ENCODE measurements at regions not wholly inside any gene's neighbourhood (a gene's known extent, or its start where the extent isn't known, plus 50 kb on each side); places are given as distances from the start of the nearest gene placed in this dataset.

- peak; percentile 51 for ATAC-seq
- no peak overlapping the region for H3K4me3 ChIP-seq
- intact Hi-C loops (cut with DNase I) = no loop called here
- DNase-seq = no peak
- no peaks in the 10 kb centered on the region for H3K9me3 ChIP-seq
- no peaks in the 10 kb centered on the region for H3K27me3 ChIP-seq
- no peaks in the 10 kb centered on the region for H3K36me3 ChIP-seq
- no peaks in the 10 kb centered on the region for H3K4me1 ChIP-seq
- no peak overlapping the region for H3K27ac ChIP-seq
- TF ChIP-seq CTCF (IDR thresholded peaks at IDR 0.05) = no peak
Observed at GRCh38 chr5:101943784-101944183, 352.3 kb downstream of the SLCO4C1 start.

- H3K36me3 ChIP-seq = no peaks in the 10 kb centered on the region
- no peaks in the 10 kb centered on the region for H3K27me3 ChIP-seq
- intact Hi-C loops (cut with DNase I) = no loop called here
- H3K9me3 ChIP-seq = no peaks in the 10 kb centered on the region
- DNase-seq (no peak), ATAC-seq (peak; percentile 81)
- no peaks in the 10 kb centered on the region for H3K4me1 ChIP-seq
- TF ChIP-seq CTCF (IDR thresholded peaks at IDR 0.05) = peak; percentile 39
- no peak overlapping the region for H3K27ac ChIP-seq
- H3K4me3 ChIP-seq = no peak overlapping the region
Observed at GRCh38 chr5:101942321-101942882, 353.7 kb downstream of the SLCO4C1 start.

GRCh38 chr5:101937041-101937440 is 359.0 kb downstream of the SLCO4C1 start:
- no peak overlapping the region for H3K27ac ChIP-seq
- intact Hi-C loops (cut with DNase I) = no loop called here

GRCh38 chr5:101935086-101935485 is 361.0 kb downstream of the SLCO4C1 start:
- DNase-seq (no peak), ATAC-seq (no peak)
- Histone ChIP-seq H3K9me3 (no peaks in the 10 kb centered on the region), H3K27ac (no peak overlapping the region), H3K27me3 (no peaks in the 10 kb centered on the region), H3K4me3 (no peak overlapping the region), H3K36me3 (no peaks in the 10 kb centered on the region), H3K4me1 (no peaks in the 10 kb centered on the region)
- intact Hi-C loops (cut with DNase I) = no loop called here
- no peak for TF ChIP-seq CTCF (IDR thresholded peaks at IDR 0.05)

More at GRCh38 chr5:101937041-101937440, 359.0 kb downstream of the SLCO4C1 start:
- DNase-seq (no peak), ATAC-seq (no peak)
- Histone ChIP-seq H3K9me3 (no peaks in the 10 kb centered on the region), H3K27me3 (no peaks in the 10 kb centered on the region), H3K36me3 (no peaks in the 10 kb centered on the region), H3K4me3 (no peak overlapping the region), H3K4me1 (no peaks in the 10 kb centered on the region)
- no peak for TF ChIP-seq CTCF (IDR thresholded peaks at IDR 0.05)

GRCh38 chr5:101932599-101932998 is 363.5 kb downstream of the SLCO4C1 start:
- no peak for ATAC-seq
- Histone ChIP-seq H3K4me1 (no peaks in the 10 kb centered on the region), H3K9me3 (no peaks in the 10 kb centered on the region), H3K27ac (no peak overlapping the region), H3K4me3 (no peak overlapping the region), H3K36me3 (no peaks in the 10 kb centered on the region), H3K27me3 (no peaks in the 10 kb centered on the region)
- intact Hi-C loops (cut with DNase I) = no loop called here
- no peak for DNase-seq
- TF ChIP-seq CTCF (IDR thresholded peaks at IDR 0.05) = no peak

- no peak for ATAC-seq
- H3K4me3 ChIP-seq = no peak overlapping the region
- intact Hi-C loops (cut with DNase I) = no loop called here
- no peaks in the 10 kb centered on the region for H3K27me3 ChIP-seq
- no peaks in the 10 kb centered on the region for H3K36me3 ChIP-seq
- no peak for DNase-seq
- no peak for TF ChIP-seq CTCF (IDR thresholded peaks at IDR 0.05)
- no peaks in the 10 kb centered on the region for H3K4me1 ChIP-seq
- no peak overlapping the region for H3K27ac ChIP-seq
- H3K9me3 ChIP-seq = no peaks in the 10 kb centered on the region
Observed at GRCh38 chr5:101929628-101930027, 366.5 kb downstream of the SLCO4C1 start.
